Epithelial cell of prostate (primary cell): ENCODE measurements at regions not wholly inside any gene's neighbourhood (a gene's known extent, or its start where the extent isn't known, plus 50 kb on each side); places are given as distances from the start of the nearest gene placed in this dataset.

Experiments
- DNase-seq: peaks from one replicate; pipeline ENCODE4 v3.0.0-alpha.2; 2011; ENCODE audit warnings: low read depth, low spot score
- H3K27ac ChIP-seq: fragments of 450-650 bp; 2 replicates; pipeline ENCODE4 v1.5.1; 2017; ENCODE audit warnings: mild to moderate bottlenecking

DNA sequence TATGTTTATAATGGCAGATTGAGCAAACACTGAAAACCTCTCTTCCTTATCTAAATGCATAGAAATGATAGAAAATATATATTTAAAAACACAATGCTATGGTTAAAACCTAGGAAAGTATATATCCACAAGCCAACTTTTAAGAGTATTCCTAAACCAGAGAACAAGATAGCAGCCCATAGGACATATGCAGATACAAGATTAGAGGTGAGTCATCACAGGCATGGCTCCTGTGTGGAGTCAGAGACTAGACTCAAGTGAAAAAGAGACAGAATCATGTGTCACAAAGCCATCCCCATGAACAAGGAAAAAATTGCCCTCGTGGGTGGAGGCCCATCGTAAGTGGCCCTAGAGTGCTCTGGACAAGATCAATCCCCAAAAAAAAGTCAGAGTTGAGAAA, 199.4 kb upstream of the PPP2R3A start:
- no peak for DNase-seq
- no peak overlapping the region for H3K27ac ChIP-seq

DNA sequence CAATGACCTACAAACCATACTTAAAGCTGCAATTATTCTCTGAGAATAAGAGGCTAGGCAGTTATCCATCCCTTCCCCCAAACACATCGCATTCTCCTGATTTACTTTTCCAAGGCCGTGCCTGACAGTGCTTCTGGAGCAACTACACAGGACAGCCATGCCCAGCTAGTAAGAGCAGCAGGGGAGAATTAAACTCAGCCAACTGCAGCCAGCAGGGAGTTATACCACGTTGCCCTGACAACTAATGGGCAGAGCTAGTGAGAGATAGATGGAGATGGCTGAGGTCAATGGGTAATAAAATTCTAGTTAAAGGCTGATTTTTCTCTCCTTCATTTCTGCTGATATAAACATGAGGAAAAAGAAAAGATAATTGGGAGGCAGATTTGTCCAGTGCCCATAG, 193.8 kb upstream of the PPP2R3A start:
- no peak for DNase-seq
- H3K27ac ChIP-seq, result no peak overlapping the region

DNA sequence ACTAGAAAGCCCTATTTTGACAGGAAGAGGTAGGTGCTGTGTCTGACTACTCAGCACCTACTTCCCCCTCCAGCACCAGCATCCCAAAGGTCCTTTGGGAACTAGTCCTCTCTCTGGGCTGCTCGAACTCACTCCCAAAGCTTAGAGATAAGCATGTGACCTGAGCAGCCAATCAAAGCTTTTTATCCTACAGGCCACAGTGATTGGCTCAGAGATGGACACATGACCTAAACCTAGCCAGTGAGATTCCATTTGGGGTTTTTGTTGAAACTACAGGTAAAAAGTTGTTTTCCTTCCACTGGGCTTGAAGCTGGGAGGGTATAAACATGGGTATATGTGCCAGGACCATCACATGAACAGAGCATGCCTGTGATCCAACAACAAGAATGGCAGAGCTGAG, 186.5 kb upstream of the PPP2R3A start:
- H3K27ac ChIP-seq, result no peak overlapping the region
- no peak for DNase-seq

DNA sequence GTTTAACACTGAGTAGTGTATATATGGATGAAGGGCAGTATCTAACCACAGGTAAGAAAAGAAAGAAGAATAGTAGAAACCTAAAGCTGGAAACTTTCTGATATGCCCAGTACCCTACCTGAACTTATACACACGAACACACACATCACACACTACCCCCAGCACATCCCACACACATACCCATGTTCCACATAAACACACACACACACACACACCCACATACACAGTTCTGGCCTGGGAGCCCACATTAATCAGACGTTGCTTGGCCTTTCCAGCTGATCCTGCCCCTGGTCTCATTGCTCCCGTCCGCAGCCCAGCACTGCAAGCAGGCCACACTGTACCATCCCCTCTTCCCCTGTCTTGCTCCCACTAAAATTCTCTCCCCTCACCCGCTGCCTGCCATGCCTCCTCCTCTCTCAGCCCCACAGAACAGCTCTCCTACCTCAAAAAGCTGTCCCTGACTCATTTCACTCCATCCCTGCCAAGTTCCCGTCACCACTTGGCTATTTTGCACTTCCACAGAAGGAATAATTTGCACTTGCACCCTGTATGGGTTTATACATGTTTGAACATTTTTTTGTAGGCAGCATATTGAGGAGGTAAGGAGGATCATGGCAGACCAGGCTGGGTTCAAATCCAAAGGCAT, 185.8 kb upstream of the PPP2R3A start:
- H3K27ac ChIP-seq, result no peak overlapping the region
- no peak for DNase-seq

DNA sequence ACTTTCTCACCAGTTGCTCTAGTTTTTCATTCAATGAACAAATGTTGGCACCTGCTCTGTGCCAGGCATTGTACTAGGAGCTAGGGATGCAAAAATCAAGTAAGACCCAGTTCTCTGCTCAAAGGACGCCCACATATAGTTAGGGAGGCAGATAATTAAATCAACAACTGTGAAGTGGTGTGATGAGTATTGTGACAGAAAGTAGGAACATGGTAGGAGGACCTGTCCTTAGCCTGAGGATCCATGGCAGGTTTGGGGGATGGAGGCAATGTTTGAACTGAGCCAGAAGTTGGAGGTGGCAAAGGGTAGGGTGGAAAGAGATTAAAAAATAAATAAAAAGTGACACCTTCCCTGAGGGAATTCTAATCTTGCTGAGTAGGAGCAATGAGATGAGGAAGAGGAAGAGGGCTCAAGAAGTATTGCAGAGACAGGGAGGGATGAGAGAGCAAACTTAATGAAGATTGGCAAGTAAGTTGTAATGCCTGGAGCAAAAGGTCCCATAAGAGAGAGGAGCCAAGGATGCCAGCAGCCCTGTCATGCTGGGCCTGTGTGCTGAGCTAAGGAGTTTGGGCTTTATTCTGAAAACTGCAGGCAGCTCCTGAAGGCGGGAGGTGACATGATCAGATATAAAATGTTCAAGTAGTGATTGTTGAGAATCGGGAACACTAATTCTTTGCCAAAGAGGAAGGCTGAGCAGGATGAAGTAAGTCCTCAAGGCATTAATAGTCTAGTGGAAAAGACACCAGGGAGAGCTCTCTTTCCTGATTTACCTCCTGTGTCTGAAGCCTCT, 184.3 kb upstream of the PPP2R3A start:
- no peak overlapping the region for H3K27ac ChIP-seq
- no peak for DNase-seq

DNA sequence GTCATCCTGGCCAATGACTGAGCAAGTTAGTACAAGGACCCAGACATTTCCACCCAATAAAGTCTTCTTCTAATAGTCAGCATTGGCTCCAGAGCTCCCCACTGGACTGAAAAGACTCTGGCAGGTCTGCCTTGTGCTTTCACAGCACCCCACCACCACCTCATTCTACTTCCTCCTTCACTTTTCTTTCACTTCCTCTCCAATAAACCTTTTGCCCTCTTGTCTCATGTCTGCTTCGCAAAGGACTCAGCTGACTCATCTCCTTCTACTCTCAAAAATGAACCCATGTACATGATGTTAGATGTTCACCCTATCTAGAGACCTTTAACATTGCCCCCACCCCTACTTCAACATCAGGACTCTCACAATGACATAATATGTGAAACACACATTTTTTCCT, 181.0 kb upstream of the PPP2R3A start:
- no peak overlapping the region for H3K27ac ChIP-seq
- no peak for DNase-seq

DNA sequence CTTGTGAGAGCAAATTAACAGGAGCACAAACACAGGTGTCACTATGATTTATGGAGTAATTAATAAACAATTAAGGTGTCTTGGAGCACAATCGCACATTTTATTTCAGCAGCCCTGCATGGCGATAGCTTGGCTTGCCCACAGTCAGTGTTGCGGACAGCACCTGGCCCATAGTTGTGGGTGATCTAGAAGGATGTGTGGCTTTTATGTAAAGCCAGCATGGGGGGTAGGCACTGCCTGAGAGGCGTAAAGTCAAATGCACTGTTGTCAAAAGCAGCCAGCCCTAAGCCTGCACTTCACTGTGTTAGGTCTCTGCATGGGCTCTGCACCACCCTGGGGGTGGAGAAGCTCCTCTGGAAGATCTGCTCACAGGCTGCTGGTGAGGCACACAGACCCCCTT, 177.4 kb upstream of the PPP2R3A start:
- DNase-seq, result no peak

DNA sequence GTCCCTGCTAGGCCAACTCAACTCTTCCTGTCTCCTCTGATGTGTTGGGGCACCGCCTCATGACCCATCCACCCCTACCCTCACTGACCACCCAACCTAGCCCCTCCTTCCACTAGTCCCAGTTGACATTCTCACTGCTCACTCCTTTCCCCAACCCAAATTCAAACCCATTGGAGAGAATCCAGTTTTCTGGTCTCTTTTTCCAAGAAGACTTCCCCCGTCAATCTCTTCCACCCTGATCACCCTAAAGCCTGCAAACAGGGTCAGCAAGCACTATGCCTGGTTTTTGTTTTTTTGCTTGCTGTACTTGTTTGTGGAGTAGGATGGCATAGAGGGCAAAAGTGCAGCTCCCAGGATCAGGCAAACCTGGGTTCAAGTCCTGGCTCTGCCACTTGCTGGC, 176.6 kb upstream of the PPP2R3A start:
- no peak overlapping the region for H3K27ac ChIP-seq
- no peak for DNase-seq

More for the DNA sequence above, 177.4 kb upstream of the PPP2R3A start:
- H3K27ac ChIP-seq, result no peak overlapping the region

DNA sequence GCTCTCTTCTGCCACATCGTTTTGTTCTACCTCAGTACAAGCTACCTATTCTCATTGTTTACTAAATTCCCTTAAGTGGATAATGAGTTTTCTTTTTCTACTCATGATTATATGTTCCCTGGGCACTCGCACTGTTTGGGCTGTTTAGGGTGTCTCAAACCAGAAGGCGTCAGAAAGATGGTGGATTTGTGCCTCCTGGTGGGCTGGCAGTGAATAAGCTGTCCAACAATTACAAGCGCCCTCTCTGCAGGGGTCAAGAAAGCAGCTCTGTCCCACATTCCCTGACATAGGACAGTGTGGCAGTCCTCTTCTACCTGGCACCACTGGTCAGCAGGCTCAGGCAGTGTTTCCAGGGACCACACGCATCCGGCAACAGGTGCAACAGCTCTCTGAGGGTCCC, 173.4 kb upstream of the PPP2R3A start:
- no peak overlapping the region for H3K27ac ChIP-seq
- DNase-seq, result no peak

DNA sequence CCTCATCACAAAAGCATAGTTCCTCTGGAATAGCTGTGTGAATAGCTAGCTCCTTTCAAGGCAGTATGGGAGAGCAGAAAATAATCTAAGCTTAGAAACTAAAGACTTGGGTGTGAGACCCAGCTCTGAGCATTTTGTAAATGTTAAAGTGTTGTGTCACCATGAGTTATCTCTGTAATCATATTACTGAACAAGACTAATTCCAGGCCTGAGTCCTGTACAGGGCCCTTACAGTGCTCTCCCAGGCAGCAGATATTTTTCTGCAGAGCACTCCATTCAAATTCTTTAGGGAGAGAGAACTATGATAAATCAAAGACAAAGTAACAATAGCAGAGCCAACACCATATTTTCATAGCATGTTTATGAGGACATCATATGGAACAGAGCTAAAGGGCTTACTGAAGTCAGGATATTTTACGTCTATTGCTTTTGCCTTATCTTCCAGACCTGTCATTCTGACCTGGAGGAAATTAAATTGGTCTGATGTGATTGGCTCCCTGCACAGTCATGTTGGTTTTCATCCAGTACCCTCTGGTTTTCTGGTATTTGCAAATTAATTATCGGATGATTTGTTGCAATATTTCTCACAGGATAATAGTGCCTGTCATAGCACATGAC, 172.6 kb upstream of the PPP2R3A start:
- no peak overlapping the region for H3K27ac ChIP-seq
- no peak for DNase-seq

DNA sequence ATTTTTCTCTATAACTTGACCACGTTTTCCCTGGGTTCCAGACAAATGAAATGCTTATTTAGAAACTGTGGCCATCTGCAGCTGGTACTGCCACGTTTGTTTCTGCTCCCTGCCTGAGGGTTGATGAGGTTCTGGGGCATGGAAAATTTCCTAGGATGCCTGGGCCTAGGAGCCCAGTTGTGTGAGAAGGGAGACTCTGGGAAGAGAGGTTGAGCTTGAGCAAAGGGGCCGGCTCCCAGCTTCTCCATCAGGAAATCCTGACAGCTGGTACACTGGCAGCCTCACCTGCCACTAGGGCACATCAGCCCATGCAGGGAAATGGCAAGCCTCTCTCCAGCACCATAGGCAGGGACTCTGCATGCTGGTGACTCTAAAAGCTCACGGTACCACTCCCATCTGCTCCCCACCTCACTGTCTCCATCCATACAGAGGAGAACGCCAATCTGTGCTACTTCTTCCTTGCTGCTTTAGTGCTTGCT, 165.4 kb upstream of the PPP2R3A start:
- no peak overlapping the region for H3K27ac ChIP-seq
- no peak for DNase-seq

DNA sequence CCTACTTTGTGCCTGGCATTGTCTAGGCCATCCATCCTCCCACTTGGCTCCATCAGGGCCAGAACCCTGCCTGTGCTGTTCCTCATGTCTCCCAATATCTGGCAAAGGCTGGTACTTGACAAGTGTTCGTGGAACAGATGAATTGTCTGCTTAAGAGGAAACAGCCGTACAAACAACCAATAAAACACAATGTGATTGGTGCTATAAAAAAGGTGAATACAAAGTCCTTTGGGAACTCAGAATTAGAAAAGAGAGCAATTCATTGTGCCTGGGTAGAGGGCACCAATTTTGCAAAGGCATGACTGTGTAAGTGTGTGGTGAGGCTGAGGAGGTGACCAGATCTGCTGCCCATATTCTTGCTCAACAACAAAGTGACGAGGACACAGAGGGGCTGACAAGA, 164.5 kb upstream of the PPP2R3A start:
- H3K27ac ChIP-seq, result no peak overlapping the region
- DNase-seq, result no peak

DNA sequence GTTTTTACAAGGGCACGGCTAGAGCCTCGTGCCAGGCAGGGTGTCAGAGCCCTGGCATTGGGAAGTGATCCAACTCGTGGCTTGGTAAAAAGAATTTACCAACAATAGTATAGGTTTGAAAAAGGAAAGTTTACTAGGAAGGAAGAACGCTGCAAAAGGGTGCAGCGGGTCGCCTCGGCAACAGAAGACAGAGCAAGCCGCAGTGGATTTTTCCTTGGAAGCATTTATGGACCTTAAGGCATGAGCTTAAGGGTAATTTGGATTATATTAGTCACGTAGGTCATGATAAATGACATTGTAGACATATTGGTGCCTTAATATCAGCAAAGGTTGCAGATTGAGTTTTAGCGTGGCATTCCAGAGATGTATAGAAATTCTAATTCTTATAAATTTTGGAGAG, 163.4 kb upstream of the PPP2R3A start:
- no peak overlapping the region for H3K27ac ChIP-seq
- DNase-seq, result no peak

DNA sequence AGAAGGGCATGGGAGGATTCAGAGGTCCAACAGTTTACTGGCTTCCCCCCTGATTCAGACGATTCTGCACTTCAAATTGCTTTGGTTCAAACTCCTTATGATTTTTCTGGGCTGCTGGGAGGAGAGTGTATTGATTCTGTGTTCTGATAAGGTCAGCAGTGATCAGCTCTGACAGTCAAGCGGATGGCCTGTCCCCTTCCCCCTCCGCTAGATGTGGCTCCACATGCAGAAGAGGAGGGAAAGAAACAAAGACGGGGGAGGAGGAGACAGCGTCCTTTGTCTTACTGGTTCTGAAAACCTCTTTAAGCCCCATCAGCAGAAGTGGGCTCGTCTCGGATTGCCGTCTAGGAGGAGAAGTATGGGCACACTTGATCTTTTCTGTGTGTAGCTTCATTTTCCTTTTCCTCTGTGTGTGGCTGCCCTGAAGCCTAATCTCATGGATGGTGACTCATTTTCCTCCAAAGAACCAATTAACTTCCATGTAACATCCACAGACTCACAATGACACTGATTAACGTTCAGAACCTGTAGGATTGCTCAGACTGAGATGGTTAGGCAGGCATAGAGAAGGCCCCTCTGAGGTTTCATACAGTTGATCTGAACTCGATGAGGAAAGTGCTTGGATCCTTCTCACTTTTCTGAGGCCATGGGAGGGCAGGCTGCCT, 162.4 kb upstream of the PPP2R3A start:
- no peak overlapping the region for H3K27ac ChIP-seq
- DNase-seq, result no peak

DNA sequence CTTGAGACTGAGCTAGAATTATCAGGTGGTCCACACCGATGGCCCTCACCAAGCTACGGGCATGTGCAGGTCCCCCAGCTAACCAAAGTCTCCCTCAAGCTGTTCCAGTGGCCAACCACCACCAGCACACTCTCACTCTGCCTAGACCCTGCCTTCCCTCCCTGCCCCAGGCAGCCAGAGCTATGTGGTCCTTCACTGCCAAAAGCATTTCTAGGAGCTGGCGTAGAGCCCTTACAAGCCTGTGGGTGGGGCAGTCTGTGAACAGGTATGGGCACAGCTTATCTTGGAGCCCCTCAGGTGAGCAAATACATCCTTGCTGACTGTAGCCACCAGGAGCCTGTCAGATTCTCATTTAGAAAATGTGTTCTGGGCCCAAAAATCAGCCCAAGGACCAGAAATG, 159.8 kb upstream of the PPP2R3A start:
- DNase-seq, result no peak

DNA sequence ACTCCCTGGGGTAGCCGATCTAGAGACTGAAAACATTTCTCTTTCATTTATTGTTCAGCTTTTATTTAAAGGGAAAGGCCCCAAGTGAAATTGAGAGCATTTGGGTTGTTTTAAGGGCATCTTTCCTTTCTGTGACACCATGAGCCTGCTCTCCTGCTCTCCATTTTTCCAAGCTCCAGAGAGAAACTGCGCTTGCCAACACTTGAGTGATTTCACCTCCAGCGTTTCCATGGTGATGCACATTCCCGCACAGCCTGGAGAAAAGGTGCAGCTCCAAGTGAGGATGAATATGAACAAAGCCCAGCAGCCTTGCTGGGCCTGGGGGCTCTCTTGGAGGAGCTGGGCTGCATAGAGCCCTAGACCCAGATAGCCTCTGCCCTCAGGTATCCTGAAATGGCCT, 159.2 kb upstream of the PPP2R3A start:
- no peak overlapping the region for H3K27ac ChIP-seq
- DNase-seq, result no peak

More for the DNA sequence above, 159.8 kb upstream of the PPP2R3A start:
- no peak overlapping the region for H3K27ac ChIP-seq

DNA sequence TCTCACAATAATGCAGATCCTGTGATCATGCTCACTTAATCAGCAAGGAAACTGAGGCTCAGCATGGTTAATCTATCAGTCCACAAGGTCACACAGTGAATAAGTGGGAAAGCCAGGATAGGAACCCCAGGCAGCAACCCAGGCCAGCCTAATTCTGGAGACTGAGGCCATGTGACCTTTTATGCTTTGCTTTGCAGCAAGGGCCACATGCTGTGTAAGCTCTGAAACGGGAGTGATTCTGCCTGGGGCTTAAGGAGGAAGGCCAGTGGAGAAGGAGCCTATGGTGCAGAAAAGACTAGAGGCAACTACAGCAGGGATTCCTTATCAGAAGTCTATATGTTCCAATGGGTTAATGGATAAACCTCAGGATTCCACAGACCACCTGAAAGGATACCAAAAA, 157.6 kb upstream of the PPP2R3A start:
- H3K27ac ChIP-seq, result no peak overlapping the region
- DNase-seq, result no peak

DNA sequence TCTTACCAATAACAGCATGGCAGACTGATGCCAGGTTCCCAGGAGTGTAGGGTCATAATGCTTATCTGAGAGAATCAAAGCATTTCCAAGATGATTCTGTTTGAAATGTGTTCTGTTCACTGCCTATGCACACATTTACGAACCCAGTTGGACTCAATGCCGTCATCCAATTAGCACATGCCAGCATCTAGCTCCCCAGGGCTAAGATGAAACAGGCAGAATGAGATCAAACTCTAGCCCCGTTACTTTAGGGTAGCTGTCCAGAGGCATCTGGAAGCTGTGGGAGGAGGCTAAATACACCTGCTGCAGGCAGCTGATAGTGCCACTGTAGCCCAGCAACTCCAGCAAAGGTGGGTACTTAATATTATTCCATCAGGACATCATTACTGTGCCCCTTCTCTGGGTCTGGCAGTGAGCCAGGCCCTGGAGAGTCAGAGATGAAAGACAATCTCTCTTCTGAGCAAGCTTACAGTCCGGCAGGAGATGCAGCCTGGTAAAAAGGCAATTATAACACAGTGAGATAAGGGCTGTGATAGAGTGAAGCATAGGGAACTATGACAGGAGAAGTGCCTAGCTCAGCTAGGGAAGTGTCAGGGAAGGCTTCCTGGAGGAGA, 156.4 kb upstream of the PPP2R3A start:
- no peak overlapping the region for H3K27ac ChIP-seq
- DNase-seq, result no peak

DNA sequence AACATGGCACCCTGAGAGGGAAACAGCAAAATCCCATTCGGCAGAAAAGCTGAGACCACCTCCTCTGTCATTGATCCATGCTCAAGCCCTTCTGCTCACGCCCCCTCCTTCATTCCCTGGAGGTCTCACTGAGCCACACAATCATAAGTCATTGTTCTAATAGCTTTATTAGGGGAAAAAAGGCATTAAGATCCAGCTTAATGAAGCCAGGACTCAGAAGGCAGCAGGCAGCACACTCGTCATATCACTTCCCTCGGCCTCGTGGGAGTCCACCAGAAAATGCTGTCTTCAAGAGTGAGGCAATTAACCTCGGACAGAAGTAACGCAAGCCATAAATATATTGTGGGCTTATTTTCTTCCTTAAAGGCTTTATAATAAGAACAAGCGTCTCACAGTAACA, 153.9 kb upstream of the PPP2R3A start:
- no peak overlapping the region for H3K27ac ChIP-seq

DNA sequence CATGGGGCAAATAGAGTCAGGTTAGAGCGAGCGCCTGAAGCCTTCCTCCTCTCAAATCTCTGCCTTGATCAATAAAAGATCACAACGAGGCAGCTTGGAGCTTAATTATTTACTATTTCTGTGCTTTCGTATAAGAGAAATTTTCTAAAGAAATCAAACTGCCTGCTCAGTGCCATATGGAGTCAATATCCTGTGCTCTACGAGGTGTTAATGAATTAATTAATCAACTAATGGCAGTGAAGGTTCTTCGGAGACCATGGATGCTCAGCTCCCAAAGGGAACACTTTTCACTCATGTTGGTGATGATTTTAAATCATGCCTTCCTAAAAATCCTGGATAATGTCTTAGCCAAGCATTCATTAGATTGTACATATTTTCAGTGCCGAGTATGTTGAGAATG, 153.5 kb upstream of the PPP2R3A start:
- no peak overlapping the region for H3K27ac ChIP-seq
- no peak for DNase-seq

More for the DNA sequence above, 153.9 kb upstream of the PPP2R3A start:
- no peak for DNase-seq

DNA sequence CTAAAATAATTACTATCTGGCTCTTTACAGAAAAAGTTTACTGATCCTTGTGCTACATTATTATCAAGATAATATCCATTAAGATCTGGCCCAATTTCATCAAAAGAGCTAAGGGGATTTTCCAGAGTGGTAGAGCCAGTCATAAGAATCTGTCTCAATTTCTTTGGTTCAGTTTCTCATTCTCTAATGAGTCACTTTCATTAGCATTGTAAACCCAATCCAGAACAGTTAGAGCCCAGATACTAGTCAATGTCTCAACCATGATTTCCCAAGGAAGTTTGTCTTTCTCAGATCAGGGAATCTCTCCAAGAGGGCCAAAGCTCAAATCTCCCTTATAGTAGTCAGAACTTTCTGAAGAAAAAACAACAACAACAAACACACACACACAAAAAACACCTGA, 131.1 kb upstream of the PPP2R3A start:
- H3K27ac ChIP-seq, result no peak overlapping the region
- no peak for DNase-seq
